ENCODE measurements at regions not wholly inside any gene's neighbourhood (a gene's known extent, or its start where the extent isn't known, plus 50 kb on each side); places are given as distances from the start of the nearest gene placed in this dataset.

DNA sequence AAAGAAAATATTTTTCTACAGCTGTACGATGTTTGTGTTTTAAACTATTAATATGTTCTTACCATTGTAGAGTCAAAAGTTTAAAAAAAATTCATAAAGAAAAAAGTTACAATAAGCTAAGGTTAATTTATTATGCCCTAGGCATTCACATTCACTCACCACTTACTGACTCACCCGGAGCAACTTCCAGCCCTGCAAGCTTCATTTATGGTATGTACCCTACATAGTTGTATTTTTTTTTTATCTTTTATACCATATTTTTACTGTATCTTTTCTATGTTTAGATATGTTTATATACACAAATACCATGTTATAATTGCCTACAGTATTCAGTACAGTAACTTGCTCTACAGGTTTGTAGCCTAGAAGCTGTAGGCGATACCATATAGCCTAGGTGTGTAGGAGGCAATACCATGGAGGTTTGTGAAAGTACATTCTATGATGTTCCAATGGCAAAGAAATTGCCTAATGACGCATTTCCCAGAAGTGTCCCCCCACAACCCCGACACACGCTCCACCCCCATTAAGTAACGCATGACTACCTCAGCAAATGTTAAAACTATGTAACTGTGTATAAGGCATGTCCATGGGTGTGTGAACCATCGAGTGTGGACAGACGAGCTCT, 60.4 kb downstream of the SLITRK6 start:
- no peak overlapping the region for H2AFZ ChIP-seq (ENCODE audit: insufficient read depth, low read depth, low read length, poor library complexity, severe bottlenecking)
- peaks cover 6% of the 10 kb centered on the region for H3K9me3 Mint-ChIP-seq (ENCODE audit: insufficient read depth)
- ChIA-PET POLR2A (no interaction called here), CTCF (no interaction called here)
- H3K36me3 ChIP-seq (replicated peaks in 1 of 2; ENCODE audit: control extremely low read depth in 1 of 2, control insufficient read depth in 1 of 2, extremely low read depth in 1 of 2, insufficient read depth in 2 of 2, low read length in 1 of 2): no peaks in the 10 kb centered on the region
- H3K27me3 ChIP-seq (replicated peaks in 1 of 4; ENCODE audit: control extremely low read depth in 1 of 4, control insufficient read depth in 3 of 4, insufficient read depth in 4 of 4, low read length in 3 of 4): no peaks in the 10 kb centered on the region
- DNase-seq (no peak), ATAC-seq (ENCODE audit: low read depth) (no peak)
- WGBS (ENCODE audit: insufficient coverage): 100% methylated on average over 1 of the region's 9 CpGs
- no peaks in the 10 kb centered on the region for H3K79me2 ChIP-seq (ENCODE audit: control insufficient read depth, insufficient read depth, low read length)
- H3K4me1 ChIP-seq (ENCODE audit: control insufficient read depth in 2 of 2, insufficient read depth in 2 of 2, low read length in 2 of 2): no peaks in the 10 kb centered on the region
- H3K4me1 Mint-ChIP-seq: no peaks in the 10 kb centered on the region
- H3K4me2 ChIP-seq (replicated peaks; ENCODE audit: low read depth, low read length, poor library complexity, severe bottlenecking): no peak overlapping the region
- H4K20me1 ChIP-seq (ENCODE audit: control insufficient read depth, insufficient read depth, low read length, poor library complexity, severe bottlenecking): no peaks in the 10 kb centered on the region
- TF ChIP-seq, protein P1, sequence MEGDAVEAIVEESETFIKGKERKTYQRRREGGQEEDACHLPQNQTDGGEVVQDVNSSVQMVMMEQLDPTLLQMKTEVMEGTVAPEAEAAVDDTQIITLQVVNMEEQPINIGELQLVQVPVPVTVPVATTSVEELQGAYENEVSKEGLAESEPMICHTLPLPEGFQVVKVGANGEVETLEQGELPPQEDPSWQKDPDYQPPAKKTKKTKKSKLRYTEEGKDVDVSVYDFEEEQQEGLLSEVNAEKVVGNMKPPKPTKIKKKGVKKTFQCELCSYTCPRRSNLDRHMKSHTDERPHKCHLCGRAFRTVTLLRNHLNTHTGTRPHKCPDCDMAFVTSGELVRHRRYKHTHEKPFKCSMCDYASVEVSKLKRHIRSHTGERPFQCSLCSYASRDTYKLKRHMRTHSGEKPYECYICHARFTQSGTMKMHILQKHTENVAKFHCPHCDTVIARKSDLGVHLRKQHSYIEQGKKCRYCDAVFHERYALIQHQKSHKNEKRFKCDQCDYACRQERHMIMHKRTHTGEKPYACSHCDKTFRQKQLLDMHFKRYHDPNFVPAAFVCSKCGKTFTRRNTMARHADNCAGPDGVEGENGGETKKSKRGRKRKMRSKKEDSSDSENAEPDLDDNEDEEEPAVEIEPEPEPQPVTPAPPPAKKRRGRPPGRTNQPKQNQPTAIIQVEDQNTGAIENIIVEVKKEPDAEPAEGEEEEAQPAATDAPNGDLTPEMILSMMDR (IDR thresholded peaks at IDR 0.05): no peak
- no peak for TF ChIP-seq EZH2 (IDR thresholded peaks at IDR 0.05; ENCODE audit: borderline replicate concordance, insufficient read depth, low read depth, low read length, poor library complexity, severe bottlenecking)
- H3K27me3 Mint-ChIP-seq: no peaks in the 10 kb centered on the region
- no peak overlapping the region for H3K4me3 Mint-ChIP-seq
- intact Hi-C loops (cut with micrococcal nuclease): no loop called here
- no peak overlapping the region for H3K4me3 ChIP-seq (ENCODE audit: control extremely low read depth in 1 of 5, extremely low read depth in 1 of 5, insufficient read depth in 1 of 5, low read depth in 2 of 5, low read length in 4 of 5)
- no peak overlapping the region for H3K9ac ChIP-seq (ENCODE audit: low read length)
- H3K9me3 ChIP-seq (ENCODE audit: control extremely low read depth in 1 of 3, control insufficient read depth in 2 of 3, insufficient read depth in 1 of 3, low read length in 2 of 3): no peaks in the 10 kb centered on the region
- H3K27ac Mint-ChIP-seq: no peak overlapping the region
- H3K27ac ChIP-seq (ENCODE audit: low read length in 2 of 2): no peak overlapping the region

DNA sequence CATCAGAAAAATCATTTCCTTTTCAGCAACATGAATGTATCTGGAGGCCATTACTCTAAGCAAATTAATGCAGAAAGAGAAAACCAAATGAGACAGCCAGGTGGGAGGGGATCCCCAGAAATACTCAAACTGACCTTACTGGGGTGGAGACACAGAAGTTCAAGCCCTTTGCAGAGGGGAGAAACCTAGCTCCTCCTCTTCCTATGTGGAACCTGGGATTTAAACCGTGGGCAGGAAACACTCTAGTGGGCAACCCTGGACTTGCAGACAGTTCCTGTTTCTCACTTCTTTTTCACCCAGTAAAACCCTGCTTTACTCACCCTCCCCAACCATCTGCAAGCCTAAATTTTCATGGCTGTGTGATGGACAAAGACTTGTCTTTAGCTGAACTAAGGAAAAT, 61.3 kb downstream of the SLITRK6 start:
- CTCF ChIA-PET: no interaction called here
- Histone ChIP-seq H3K9ac (ENCODE audit: low read length) (no peak overlapping the region), H3K4me2 (replicated peaks; ENCODE audit: low read depth, low read length, poor library complexity, severe bottlenecking) (no peak overlapping the region), H4K20me1 (ENCODE audit: control insufficient read depth, insufficient read depth, low read length, poor library complexity, severe bottlenecking) (no peaks in the 10 kb centered on the region), H3K27ac (ENCODE audit: low read length in 2 of 2) (no peak overlapping the region), H2AFZ (ENCODE audit: insufficient read depth, low read depth, low read length, poor library complexity, severe bottlenecking) (no peak overlapping the region), H3K4me1 (ENCODE audit: control insufficient read depth in 2 of 2, insufficient read depth in 2 of 2, low read length in 2 of 2) (no peaks in the 10 kb centered on the region), H3K9me3 (ENCODE audit: control extremely low read depth in 1 of 3, control insufficient read depth in 2 of 3, insufficient read depth in 1 of 3, low read length in 2 of 3) (no peaks in the 10 kb centered on the region), H3K36me3 (replicated peaks in 1 of 2; ENCODE audit: control extremely low read depth in 1 of 2, control insufficient read depth in 1 of 2, extremely low read depth in 1 of 2, insufficient read depth in 2 of 2, low read length in 1 of 2) (no peaks in the 10 kb centered on the region), H3K27me3 (replicated peaks in 1 of 4; ENCODE audit: control extremely low read depth in 1 of 4, control insufficient read depth in 3 of 4, insufficient read depth in 4 of 4, low read length in 3 of 4) (no peaks in the 10 kb centered on the region), H3K4me3 (ENCODE audit: control extremely low read depth in 1 of 5, extremely low read depth in 1 of 5, insufficient read depth in 1 of 5, low read depth in 2 of 5, low read length in 4 of 5) (no peak overlapping the region), H3K79me2 (ENCODE audit: control insufficient read depth, insufficient read depth, low read length) (no peaks in the 10 kb centered on the region)
- intact Hi-C loops (cut with micrococcal nuclease): no loop called here
- DNase-seq (no peak), ATAC-seq (ENCODE audit: low read depth) (no peak)
- Mint-ChIP-seq H3K9me3 (ENCODE audit: insufficient read depth) (peaks cover 6% of the 10 kb centered on the region), H3K27ac (no peak overlapping the region), H3K4me1 (no peaks in the 10 kb centered on the region), H3K27me3 (no peaks in the 10 kb centered on the region), H3K4me3 (no peak overlapping the region)
- WGBS (ENCODE audit: insufficient coverage): 80% methylated on average over 1 of the region's 1 CpG
- POLR2A ChIA-PET: no interaction called here
- no peak for TF ChIP-seq EZH2 (IDR thresholded peaks at IDR 0.05; ENCODE audit: borderline replicate concordance, insufficient read depth, low read depth, low read length, poor library complexity, severe bottlenecking)
- TF ChIP-seq, protein P1 (IDR thresholded peaks at IDR 0.05): no peak

All from B cell (primary cell).